ENCODE measurements at regions not wholly inside any gene's neighbourhood (a gene's known extent, or its start where the extent isn't known, plus 50 kb on each side); places are given as distances from the start of the nearest gene placed in this dataset.
A peak's percentile ranks its signal among the peaks of the same experiment; 100 is the strongest.

- POLR2A ChIA-PET (ENCODE audit: partially characterized antibody): no interaction called here
- intact Hi-C loops (cut with micrococcal nuclease): no loop called here
These were observed 162.9 kb downstream of the ZNF33B start for GRCh38 chr10:42475168-42476098.

GRCh38 chr10:42454313-42454712 lies 184.1 kb downstream of the ZNF33B start:
- H3K4me3 ChIP-seq (ENCODE audit: low read length in 2 of 2): no peak overlapping the region
- POLR2A ChIA-PET (ENCODE audit: partially characterized antibody): no interaction called here

More at GRCh38 chr10:42475168-42476098, 162.9 kb downstream of the ZNF33B start:
- Mint-ChIP-seq H3K27me3 (peaks cover 17 to 21% of the 10 kb centered on the region in 2 donors), H3K4me3 (peak overlapping the region in 3 of 8 donors; percentile 36 to 64 (median 49)), H3K9me3 (peaks cover 0 to 3% (median under 1%) of the 10 kb centered on the region in 8 donors), H3K27ac (no peak overlapping the region), H3K4me1 (peaks cover 0 to 9% (median 3%) of the 10 kb centered on the region in 4 donors), H3K36me3 (no peaks in the 10 kb centered on the region)
- Histone ChIP-seq H3K4me1 (ENCODE audit: insufficient read depth, low read length) (no peaks in the 10 kb centered on the region), H3K27me3 (ENCODE audit: insufficient read depth, low read length) (no peaks in the 10 kb centered on the region), H3K9me3 (ENCODE audit: control insufficient read depth in 1 of 2, low read length in 2 of 2) (no peaks in the 10 kb centered on the region), H3K36me3 (ENCODE audit: insufficient read depth, low read length) (no peaks in the 10 kb centered on the region), H3K27ac (ENCODE audit: low read depth, low read length) (no peak overlapping the region), H3K4me3 (ENCODE audit: low read length in 2 of 2) (no peak overlapping the region)
- DNase-seq: no peak
- CTCF ChIA-PET (ENCODE audit: partially characterized antibody): no interaction called here

GRCh38 chr10:42431095-42431494 lies 207.3 kb downstream of the ZNF33B start:
- Histone ChIP-seq H3K4me3 (ENCODE audit: low read length in 2 of 2) (no peak overlapping the region), H3K4me1 (ENCODE audit: insufficient read depth, low read length) (no peaks in the 10 kb centered on the region), H3K27ac (ENCODE audit: low read depth, low read length) (no peak overlapping the region), H3K36me3 (ENCODE audit: insufficient read depth, low read length) (no peaks in the 10 kb centered on the region), H3K9me3 (ENCODE audit: control insufficient read depth in 1 of 2, low read length in 2 of 2) (no peaks in the 10 kb centered on the region), H3K27me3 (ENCODE audit: insufficient read depth, low read length) (no peaks in the 10 kb centered on the region)
- POLR2A ChIA-PET (ENCODE audit: partially characterized antibody): no interaction called here
- intact Hi-C loops (cut with micrococcal nuclease): no loop called here
- CTCF ChIA-PET (ENCODE audit: partially characterized antibody): no interaction called here
- peaks cover 0 to 13% of the 10 kb centered on the region in 2 donors for H3K27me3 Mint-ChIP-seq
- H3K9me3 Mint-ChIP-seq: peaks cover 0 to 5% (median 3%) of the 10 kb centered on the region in 8 donors
- DNase-seq: no peak
- H3K36me3 Mint-ChIP-seq: no peaks in the 10 kb centered on the region
- H3K4me1 Mint-ChIP-seq: no peaks in the 10 kb centered on the region
- no peak overlapping the region for H3K4me3 Mint-ChIP-seq
- H3K27ac Mint-ChIP-seq: no peak overlapping the region

More at GRCh38 chr10:42454313-42454712, 184.1 kb downstream of the ZNF33B start:
- no peaks in the 10 kb centered on the region for H3K36me3 Mint-ChIP-seq
- H3K9me3 Mint-ChIP-seq: peaks cover 0 to 16% (median 6%) of the 10 kb centered on the region in 8 donors
- Histone ChIP-seq H3K4me1 (ENCODE audit: insufficient read depth, low read length) (no peaks in the 10 kb centered on the region), H3K27ac (ENCODE audit: low read depth, low read length) (no peak overlapping the region), H3K9me3 (ENCODE audit: control insufficient read depth in 1 of 2, low read length in 2 of 2) (no peaks in the 10 kb centered on the region), H3K36me3 (ENCODE audit: insufficient read depth, low read length) (no peaks in the 10 kb centered on the region), H3K27me3 (ENCODE audit: insufficient read depth, low read length) (no peaks in the 10 kb centered on the region)
- CTCF ChIA-PET (ENCODE audit: partially characterized antibody): no interaction called here
- H3K27me3 Mint-ChIP-seq: peaks cover 0 to 2% of the 10 kb centered on the region in 2 donors
- H3K4me3 Mint-ChIP-seq: no peak overlapping the region
- intact Hi-C loops (cut with micrococcal nuclease): no loop called here
- no peak for DNase-seq
- H3K27ac Mint-ChIP-seq: no peak overlapping the region
- no peaks in the 10 kb centered on the region for H3K4me1 Mint-ChIP-seq

GRCh38 chr10:42428534-42428933 lies 209.8 kb downstream of the ZNF33B start:
- no peak overlapping the region for H3K27ac Mint-ChIP-seq
- H3K36me3 Mint-ChIP-seq: no peaks in the 10 kb centered on the region
- CTCF ChIA-PET (ENCODE audit: partially characterized antibody): no interaction called here
- POLR2A ChIA-PET (ENCODE audit: partially characterized antibody): no interaction called here
- Histone ChIP-seq H3K4me1 (ENCODE audit: insufficient read depth, low read length) (no peaks in the 10 kb centered on the region), H3K36me3 (ENCODE audit: insufficient read depth, low read length) (no peaks in the 10 kb centered on the region), H3K4me3 (ENCODE audit: low read length in 2 of 2) (no peak overlapping the region), H3K9me3 (ENCODE audit: control insufficient read depth in 1 of 2, low read length in 2 of 2) (no peaks in the 10 kb centered on the region), H3K27ac (ENCODE audit: low read depth, low read length) (no peak overlapping the region), H3K27me3 (ENCODE audit: insufficient read depth, low read length) (no peaks in the 10 kb centered on the region)
- H3K4me1 Mint-ChIP-seq: no peaks in the 10 kb centered on the region
- H3K9me3 Mint-ChIP-seq: peaks cover 0 to 2% (median 0%) of the 10 kb centered on the region in 8 donors
- intact Hi-C loops (cut with micrococcal nuclease): no loop called here
- no peak overlapping the region for H3K4me3 Mint-ChIP-seq
- no peak for DNase-seq
- H3K27me3 Mint-ChIP-seq: peaks cover 4 to 6% of the 10 kb centered on the region in 2 donors

- Histone ChIP-seq H3K27ac (ENCODE audit: low read depth, low read length) (no peak overlapping the region), H3K27me3 (ENCODE audit: insufficient read depth, low read length) (no peaks in the 10 kb centered on the region), H3K36me3 (ENCODE audit: insufficient read depth, low read length) (no peaks in the 10 kb centered on the region), H3K4me1 (ENCODE audit: insufficient read depth, low read length) (no peaks in the 10 kb centered on the region), H3K4me3 (ENCODE audit: low read length in 2 of 2) (no peak overlapping the region), H3K9me3 (ENCODE audit: control insufficient read depth in 1 of 2, low read length in 2 of 2) (no peaks in the 10 kb centered on the region)
- ChIA-PET CTCF (ENCODE audit: partially characterized antibody) (interaction anchor here (1.4 kb wide), 1 partner anchor 11 kb away, joined by 3 read pairs; no protein-coding TSS in a partner anchor), POLR2A (ENCODE audit: partially characterized antibody) (no interaction called here)
- no peak overlapping the region for H3K4me3 Mint-ChIP-seq
- H3K27me3 Mint-ChIP-seq: peaks cover 0 to 4% of the 10 kb centered on the region in 2 donors
- H3K4me1 Mint-ChIP-seq: no peaks in the 10 kb centered on the region
- H3K9me3 Mint-ChIP-seq: peaks cover 0 to 2% (median 0%) of the 10 kb centered on the region in 8 donors
- H3K36me3 Mint-ChIP-seq: no peaks in the 10 kb centered on the region
- intact Hi-C loops (cut with micrococcal nuclease): no loop called here
- H3K27ac Mint-ChIP-seq: no peak overlapping the region
- DNase-seq: no peak
These were observed 215.5 kb downstream of the ZNF33B start for GRCh38 chr10:42422911-42423310.

- no peaks in the 10 kb centered on the region for H3K9me3 ChIP-seq (ENCODE audit: control insufficient read depth in 1 of 2, low read length in 2 of 2)
- Mint-ChIP-seq H3K4me1 (no peaks in the 10 kb centered on the region), H3K36me3 (no peaks in the 10 kb centered on the region), H3K27me3 (peaks cover 0 to 4% of the 10 kb centered on the region in 2 donors), H3K9me3 (peaks cover 0 to 2% (median 0%) of the 10 kb centered on the region in 8 donors), H3K27ac (no peak overlapping the region), H3K4me3 (no peak overlapping the region)
- H3K4me1 ChIP-seq (ENCODE audit: insufficient read depth, low read length): no peaks in the 10 kb centered on the region
- intact Hi-C loops (cut with micrococcal nuclease): no loop called here
- DNase-seq: no peak
- no peak overlapping the region for H3K27ac ChIP-seq (ENCODE audit: low read depth, low read length)
- no peaks in the 10 kb centered on the region for H3K36me3 ChIP-seq (ENCODE audit: insufficient read depth, low read length)
- H3K27me3 ChIP-seq (ENCODE audit: insufficient read depth, low read length): no peaks in the 10 kb centered on the region
- POLR2A ChIA-PET (ENCODE audit: partially characterized antibody): no interaction called here
- CTCF ChIA-PET (ENCODE audit: partially characterized antibody): interaction anchor here (0.6 kb wide), 1 partner anchor 181 kb away, joined by 3 read pairs; no protein-coding TSS in a partner anchor
- H3K4me3 ChIP-seq (ENCODE audit: low read length in 2 of 2): no peak overlapping the region
These were observed 216.6 kb downstream of the ZNF33B start for GRCh38 chr10:42421812-42422211.

- DNase-seq: no peak
- no peaks in the 10 kb centered on the region for H3K4me1 ChIP-seq (ENCODE audit: insufficient read depth, low read length)
- intact Hi-C loops (cut with micrococcal nuclease): no loop called here
- Mint-ChIP-seq H3K9me3 (peaks cover 0 to 2% (median 0%) of the 10 kb centered on the region in 8 donors), H3K27me3 (peaks cover 0 to 4% of the 10 kb centered on the region in 2 donors), H3K4me3 (no peak overlapping the region), H3K27ac (no peak overlapping the region), H3K4me1 (no peaks in the 10 kb centered on the region), H3K36me3 (no peaks in the 10 kb centered on the region)
- no peaks in the 10 kb centered on the region for H3K9me3 ChIP-seq (ENCODE audit: control insufficient read depth in 1 of 2, low read length in 2 of 2)
- H3K4me3 ChIP-seq (ENCODE audit: low read length in 2 of 2): no peak overlapping the region
- H3K27me3 ChIP-seq (ENCODE audit: insufficient read depth, low read length): no peaks in the 10 kb centered on the region
- no peak overlapping the region for H3K27ac ChIP-seq (ENCODE audit: low read depth, low read length)
- H3K36me3 ChIP-seq (ENCODE audit: insufficient read depth, low read length): no peaks in the 10 kb centered on the region
- ChIA-PET POLR2A (ENCODE audit: partially characterized antibody) (no interaction called here), CTCF (ENCODE audit: partially characterized antibody) (no interaction called here)
These were observed 218.6 kb downstream of the ZNF33B start for GRCh38 chr10:42419789-42420188.

All from CD4-positive, alpha-beta memory T cell (primary cell).